OCI-LY1 (cell line): ENCODE measurements at regions not wholly inside any gene's neighbourhood (a gene's known extent, or its start where the extent isn't known, plus 50 kb on each side); places are given as distances from the start of the nearest gene placed in this dataset.

Experiments
- H2AFZ ChIP-seq: fragments of 200-600 bp; sonication (generic), shearing (Covaris generic); 2 replicates; pipeline ENCODE4 v1.6.0; 2014; ENCODE audit warnings: antibody characterized with exemption, mild to moderate bottlenecking, low read length
- H3F3A ChIP-seq: fragments of 200-600 bp; sonication (generic), shearing (Covaris generic); 2 replicates; pipeline ENCODE4 v1.6.0; 2014; ENCODE audit warnings: mild to moderate bottlenecking, antibody characterized with exemption, low read length, moderate library complexity; ENCODE audit not compliant: insufficient read depth
- H3K27ac ChIP-seq: fragments of 200-600 bp; sonication (generic); 2 replicates; pipeline ENCODE4 v1.5.1; 2014; ENCODE audit warnings: low read length, mixed run types, mild to moderate bottlenecking, low read depth; ENCODE audit not compliant: poor library complexity, severe bottlenecking
- H3K27me3 ChIP-seq: fragments of 200-600 bp; sonication (generic); 2 replicates; pipeline ENCODE4 v1.6.0; 2014; ENCODE audit warnings: antibody characterized with exemption, mild to moderate bottlenecking, low read length, moderate library complexity; ENCODE audit not compliant: insufficient read depth
- H3K36me3 ChIP-seq: fragments of 200-600 bp; sonication (generic); 2 replicates; pipeline ENCODE4 v1.6.1; 2014; ENCODE audit warnings: mild to moderate bottlenecking, antibody characterized with exemption, low read length, moderate library complexity, mixed read lengths; ENCODE audit not compliant: insufficient read depth
- H3K4me1 ChIP-seq: fragments of 200-600 bp; sonication (generic); 2 replicates; pipeline ENCODE4 v1.5.1; 2014; ENCODE audit warnings: mild to moderate bottlenecking, low read length, moderate library complexity; ENCODE audit not compliant: insufficient read depth, severe bottlenecking
- H3K4me2 ChIP-seq: fragments of 200-600 bp; sonication (generic), shearing (Covaris generic); 2 replicates; pipeline ENCODE4 v1.6.1; 2014; ENCODE audit warnings: low read length
- H3K4me3 ChIP-seq: fragments of 200-600 bp; sonication (generic); 2 replicates; pipeline ENCODE4 v1.5.1; 2014; ENCODE audit warnings: low read length, low read depth, mild to moderate bottlenecking, mixed read lengths; ENCODE audit not compliant: poor library complexity, severe bottlenecking
- H3K79me2 ChIP-seq: fragments of 200-600 bp; shearing (Covaris generic); 2 replicates; pipeline ENCODE4 v1.6.1; 2016; ENCODE audit warnings: mixed run types, low read length, mixed read lengths; ENCODE audit not compliant: insufficient read depth
- H3K9ac ChIP-seq: fragments of 200-600 bp; sonication (generic), shearing (Covaris generic); 2 replicates; pipeline ENCODE4 v1.6.1; 2014; ENCODE audit warnings: mild to moderate bottlenecking, low read length, mixed read lengths
- H3K9me2 ChIP-seq: fragments of 200-600 bp; sonication (generic), shearing (Covaris generic); 2 replicates; pipeline ENCODE4 v1.6.1; 2014; ENCODE audit warnings: low read depth, mild to moderate bottlenecking, low read length, mixed read lengths
- H3K9me3 ChIP-seq: fragments of 200-600 bp; shearing (Covaris generic); 2 replicates; pipeline ENCODE4 v1.6.1; 2014; ENCODE audit warnings: low read length, mixed read lengths
- H4K20me1 ChIP-seq: fragments of 200-600 bp; sonication (generic), shearing (Covaris generic); 2 replicates; pipeline ENCODE4 v1.6.0; 2016; ENCODE audit warnings: mild to moderate bottlenecking, low read length; ENCODE audit not compliant: insufficient read depth
- EZH2 ChIP-seq: fragments of 200-600 bp; sonication (generic), shearing (Covaris generic); IDR thresholded peaks from 2 replicates; pipeline ENCODE4 v1.8.0; 2017; ENCODE audit warnings: borderline replicate concordance, mixed run types, mild to moderate bottlenecking, antibody characterized with exemption, low read length, moderate library complexity, mixed read lengths
- TF ChIP-seq, protein P1 (sequence below): fragments of 200-600 bp; sonication (generic), shearing (Covaris generic); IDR thresholded peaks from 2 replicates; pipeline ENCODE4 v1.5.1; 2017; ENCODE audit warnings: mild to moderate bottlenecking, antibody characterized with exemption, low read length, moderate library complexity, mixed read lengths

- Histone ChIP-seq H3K27ac (no peak overlapping the region), H4K20me1 (no peaks in the 10 kb centered on the region), H3K9me2 (no peaks in the 10 kb centered on the region), H3K36me3 (no peaks in the 10 kb centered on the region), H3K4me1 (no peaks in the 10 kb centered on the region), H3K9ac (no peak overlapping the region), H3K9me3 (no peaks in the 10 kb centered on the region), H3K27me3 (no peaks in the 10 kb centered on the region), H2AFZ (no peak overlapping the region), H3K4me2 (no peak overlapping the region), H3K4me3 (no peak overlapping the region), H3K79me2 (no peaks in the 10 kb centered on the region), H3F3A (no peaks in the 10 kb centered on the region)
- no peak for TF ChIP-seq EZH2
- TF ChIP-seq, protein P1, sequence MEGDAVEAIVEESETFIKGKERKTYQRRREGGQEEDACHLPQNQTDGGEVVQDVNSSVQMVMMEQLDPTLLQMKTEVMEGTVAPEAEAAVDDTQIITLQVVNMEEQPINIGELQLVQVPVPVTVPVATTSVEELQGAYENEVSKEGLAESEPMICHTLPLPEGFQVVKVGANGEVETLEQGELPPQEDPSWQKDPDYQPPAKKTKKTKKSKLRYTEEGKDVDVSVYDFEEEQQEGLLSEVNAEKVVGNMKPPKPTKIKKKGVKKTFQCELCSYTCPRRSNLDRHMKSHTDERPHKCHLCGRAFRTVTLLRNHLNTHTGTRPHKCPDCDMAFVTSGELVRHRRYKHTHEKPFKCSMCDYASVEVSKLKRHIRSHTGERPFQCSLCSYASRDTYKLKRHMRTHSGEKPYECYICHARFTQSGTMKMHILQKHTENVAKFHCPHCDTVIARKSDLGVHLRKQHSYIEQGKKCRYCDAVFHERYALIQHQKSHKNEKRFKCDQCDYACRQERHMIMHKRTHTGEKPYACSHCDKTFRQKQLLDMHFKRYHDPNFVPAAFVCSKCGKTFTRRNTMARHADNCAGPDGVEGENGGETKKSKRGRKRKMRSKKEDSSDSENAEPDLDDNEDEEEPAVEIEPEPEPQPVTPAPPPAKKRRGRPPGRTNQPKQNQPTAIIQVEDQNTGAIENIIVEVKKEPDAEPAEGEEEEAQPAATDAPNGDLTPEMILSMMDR, result no peak
Measured at GRCh38 chr2:208819190-208819589, 412.6 kb downstream of the PTH2R start.

GRCh38 chr2:208820014-208820688 is 413.6 kb downstream of the PTH2R start:
- H4K20me1 ChIP-seq, result no peaks in the 10 kb centered on the region
- H3K9me2 ChIP-seq, result no peaks in the 10 kb centered on the region
- no peak overlapping the region for H3K27ac ChIP-seq
- no peak overlapping the region for H3K4me2 ChIP-seq
- no peak overlapping the region for H3K4me3 ChIP-seq
- H3K9me3 ChIP-seq, result no peaks in the 10 kb centered on the region
- no peak overlapping the region for H3K9ac ChIP-seq
- no peaks in the 10 kb centered on the region for H3K4me1 ChIP-seq
- H3K79me2 ChIP-seq, result no peaks in the 10 kb centered on the region
- H3K36me3 ChIP-seq, result no peaks in the 10 kb centered on the region
- H3F3A ChIP-seq, result no peaks in the 10 kb centered on the region
- H3K27me3 ChIP-seq, result no peaks in the 10 kb centered on the region
- no peak overlapping the region for H2AFZ ChIP-seq
- TF ChIP-seq, protein P1, result peak; percentile 44; the same call in 1 of the 2 replicates
- no peak for TF ChIP-seq EZH2

GRCh38 chr2:208827109-208827508 is 420.5 kb downstream of the PTH2R start:
- no peaks in the 10 kb centered on the region for H3K9me2 ChIP-seq
- H3K4me2 ChIP-seq, result no peak overlapping the region
- no peaks in the 10 kb centered on the region for H3K9me3 ChIP-seq
- no peak overlapping the region for H3K9ac ChIP-seq
- H3K4me3 ChIP-seq, result no peak overlapping the region
- no peak for TF ChIP-seq EZH2
- TF ChIP-seq, protein P1, result no peak
- no peaks in the 10 kb centered on the region for H3K36me3 ChIP-seq
- H4K20me1 ChIP-seq, result no peaks in the 10 kb centered on the region
- no peaks in the 10 kb centered on the region for H3K79me2 ChIP-seq
- H3K4me1 ChIP-seq, result no peaks in the 10 kb centered on the region
- no peak overlapping the region for H2AFZ ChIP-seq
- no peak overlapping the region for H3K27ac ChIP-seq
- H3F3A ChIP-seq, result no peaks in the 10 kb centered on the region
- no peaks in the 10 kb centered on the region for H3K27me3 ChIP-seq
